K562 (cell line): ENCODE measurements at regions not wholly inside any gene's neighbourhood (a gene's known extent, or its start where the extent isn't known, plus 50 kb on each side); places are given as distances from the start of the nearest gene placed in this dataset.

Experiments
- ATAC-seq: fragments of 200-7000 bp; cut with Tn5 transposase; 3 replicates; pipeline ENCODE4 v1.9.1; 2020; ENCODE audit warnings: moderate library complexity
- BruUV-seq: library from RNA; stranded (reverse); fragments of 400-500 nt; replicated peaks from 2 replicates; lab custom pipeline; 2021; lab: Mats Ljungman, UMichigan
- CTCF ChIA-PET: fragments of 300-600 bp; formaldehyde crosslinking; extraction: SDS; loops from one replicate; lab custom pipeline; 2021; ENCODE audit warnings: low intra/inter-chr PET ratio; lab: Yijun Ruan, JAX
- POLR2A ChIA-PET: fragments of 300-600, 350-650 bp; sonication (Branson Sonifier 250); formaldehyde crosslinking; extraction: SDS; loops from one replicate; lab custom pipeline; 2021; ENCODE audit warnings: antibody characterized with exemption, inconsistent platforms; lab: Yijun Ruan, JAX
- DNase-seq, 4 experiments: peaks; one replicate each; pipeline versions ENCODE4 v3.0.0 to v3.0.0-alpha.2; 2011 to 2018; ENCODE audit warnings: low spot score in 3 of 4, mixed read lengths in 3 of 4; ENCODE audit errors: extremely low read depth in 1 of 4
- FAIRE-seq: peaks from 2 replicates; lab custom pipeline; 2011; peaks lifted over from hg19 to GRCh38; lab: Jason Lieb, UNC
- H2AFZ ChIP-seq: 2 replicates; pipeline ENCODE4 v1.6.0; 2011; ENCODE audit warnings: low read depth, low read length, control low read depth, inconsistent platforms
- H3K27ac ChIP-seq: fragments of 200-600 bp; 3 replicates; pipeline ENCODE4 v1.8.0; 2011; ENCODE audit warnings: low read depth, mild to moderate bottlenecking, control low read depth, inconsistent platforms, low read length, moderate library complexity, mixed read lengths; ENCODE audit errors: extremely low read depth
- H3K27me3 ChIP-seq, 2 experiments: fragments of 300-600 bp in 1 of 2; 2 replicates in 1 of 2; 3 replicates in 1 of 2; pipeline versions ENCODE4 v1.6.0 to v1.8.0; 2011; ENCODE audit warnings: inconsistent platforms in 2 of 2, low read length in 2 of 2, mild to moderate bottlenecking in 1 of 2, mixed read lengths in 1 of 2, moderate library complexity in 1 of 2; ENCODE audit not compliant: control insufficient read depth in 2 of 2, insufficient read depth in 2 of 2
- H3K36me3 ChIP-seq: fragments of 300-600 bp; 3 replicates; pipeline ENCODE4 v1.8.0; 2011; ENCODE audit warnings: mild to moderate bottlenecking, low read length, inconsistent platforms; ENCODE audit not compliant: control insufficient read depth, insufficient read depth
- H3K4me1 ChIP-seq, 2 experiments: fragments of 200-600 bp in 1 of 2; replicated peaks in 1 of 2; 2 replicates in 1 of 2; 3 replicates in 1 of 2; pipeline versions ENCODE4 v1.5.1 to v1.8.0; 2011; ENCODE audit warnings: inconsistent platforms in 2 of 2, low read length in 2 of 2, mild to moderate bottlenecking in 1 of 2, mixed read lengths in 1 of 2, moderate library complexity in 1 of 2; ENCODE audit not compliant: control insufficient read depth in 2 of 2, insufficient read depth in 2 of 2
- H3K4me2 ChIP-seq: 2 replicates; pipeline ENCODE4 v1.6.1; 2011; ENCODE audit warnings: low read length, control low read depth, inconsistent platforms, mixed read lengths; ENCODE audit not compliant: insufficient read depth
- H3K4me3 ChIP-seq: fragments of 200-600 bp; sonication (generic), shearing (Covaris generic); 2 replicates; pipeline ENCODE4 v1.5.1; 2016; ENCODE audit warnings: control low read depth, inconsistent platforms
- H3K79me2 ChIP-seq: fragments of 200-600 bp; 3 replicates; pipeline ENCODE4 v1.8.0; 2011; ENCODE audit warnings: low read length, inconsistent platforms; ENCODE audit not compliant: control insufficient read depth, insufficient read depth
- H3K9ac ChIP-seq, 2 experiments: 2 replicates each; pipeline versions ENCODE4 v1.6.0 to v1.6.1; 2011; ENCODE audit warnings: low read depth in 2 of 2, low read length in 2 of 2, control low read depth in 1 of 2, inconsistent platforms in 1 of 2, mild to moderate bottlenecking in 1 of 2, mixed read lengths in 1 of 2; ENCODE audit not compliant: insufficient read depth in 1 of 2
- H3K9me1 ChIP-seq: one replicate; pipeline ENCODE4 v1.6.0; 2011; ENCODE audit warnings: inconsistent platforms, mild to moderate bottlenecking, low read length, moderate library complexity; ENCODE audit not compliant: control insufficient read depth, insufficient read depth
- H3K9me3 ChIP-seq: replicated peaks from 2 replicates; pipeline ENCODE4 v1.5.1; 2011; ENCODE audit warnings: low read depth, low read length, inconsistent platforms; ENCODE audit not compliant: control insufficient read depth, insufficient read depth
- H4K20me1 ChIP-seq: replicated peaks from 2 replicates; pipeline ENCODE4 v1.6.1; 2011; ENCODE audit warnings: low read length, inconsistent platforms, mixed read lengths; ENCODE audit not compliant: control insufficient read depth, insufficient read depth
- BCOR ChIP-seq: fragments of 450-650 bp; IDR thresholded peaks from 2 replicates; pipeline ENCODE4 v1.6.1; 2016
- C11orf30 ChIP-seq: fragments of 450-650 bp; IDR thresholded peaks from 2 replicates; pipeline ENCODE4 v1.6.1; 2016; ENCODE audit warnings: low read depth, mild to moderate bottlenecking
- CBX2 ChIP-seq: fragments of 200-600 bp; sonication (generic); IDR thresholded peaks from one replicate; pipeline ENCODE4 v1.6.1; 2012; ENCODE audit warnings: mild to moderate bottlenecking, low read length, inconsistent platforms; ENCODE audit not compliant: insufficient read depth, poor library complexity, severe bottlenecking
- KHSRP ChIP-seq: fragments of 450-650 bp; IDR thresholded peaks from 2 replicates; pipeline ENCODE4 v1.6.1; 2017
- KLF16 ChIP-seq: IDR thresholded peaks from 2 replicates; pipeline ENCODE4 v1.6.1; 2016; ENCODE audit warnings: antibody characterized with exemption
- MAFG ChIP-seq: fragments of 450-650 bp; conservative IDR thresholded peaks from 2 replicates; pipeline ENCODE4 v1.6.1; 2016; ENCODE audit warnings: missing genetic modification characterization, missing compliant biosample characterization
- MEF2A ChIP-seq: IDR thresholded peaks from 2 replicates; pipeline ENCODE4 v1.6.1; 2011; ENCODE audit warnings: low read depth, mild to moderate bottlenecking, low read length, moderate library complexity; ENCODE audit not compliant: control insufficient read depth
- MTA3 ChIP-seq: fragments of 450-650 bp; formaldehyde crosslinking; IDR thresholded peaks from 2 replicates; pipeline ENCODE4 v1.6.1; 2017; ENCODE audit warnings: mild to moderate bottlenecking, borderline replicate concordance
- NFYB ChIP-seq: IDR thresholded peaks from 2 replicates; pipeline ENCODE4 v1.6.1; 2011; ENCODE audit warnings: mild to moderate bottlenecking, moderate library complexity; ENCODE audit not compliant: insufficient read length; ENCODE audit errors: extremely low read depth
- PYGO2 ChIP-seq: fragments of 450-650 bp; IDR thresholded peaks from 2 replicates; pipeline ENCODE4 v1.6.1; 2016; ENCODE audit warnings: mild to moderate bottlenecking, missing genetic modification characterization, moderate library complexity, missing compliant biosample characterization
- RBM25 ChIP-seq: fragments of 200-400 bp; formaldehyde crosslinking; IDR thresholded peaks from 2 replicates; pipeline ENCODE4 v1.6.1; 2018; ENCODE audit warnings: low read length, low read depth, moderate library complexity; ENCODE audit not compliant: severe bottlenecking
- RUNX1 ChIP-seq: sonication (generic); IDR thresholded peaks from 2 replicates; pipeline ENCODE4 v1.6.1; 2016; ENCODE audit warnings: antibody characterized with exemption, low read depth
- TRIM28 ChIP-seq: fragments of 450-650 bp; IDR thresholded peaks from 2 replicates; pipeline ENCODE4 v1.6.1; 2017
- ZBED1 ChIP-seq: IDR thresholded peaks from 2 replicates; pipeline ENCODE4 v1.6.1; 2014
- ZEB2 ChIP-seq: fragments of 450-650 bp; IDR thresholded peaks from 2 replicates; pipeline ENCODE4 v1.6.1; 2016
- ZNF12 ChIP-seq: sonication (generic); formaldehyde crosslinking; IDR thresholded peaks from 2 replicates; pipeline ENCODE4 v1.4.0; 2020; ENCODE audit warnings: mild to moderate bottlenecking, missing genetic modification reagents
- ZNF316 ChIP-seq: fragments of 450-650 bp; IDR thresholded peaks from 2 replicates; pipeline ENCODE4 v1.6.1; 2016
- ZNF395 ChIP-seq: fragments of 200-800 bp; sonication (Bioruptor generic); IDR thresholded peaks from 2 replicates; pipeline ENCODE4 v1.6.1; 2017; ENCODE audit warnings: missing genetic modification characterization, missing compliant biosample characterization
- ZNF583 ChIP-seq: fragments of 250-450 bp; sonication (Bioruptor Pico); IDR thresholded peaks from 2 replicates; pipeline ENCODE4 v1.4.0; 2020
- ZNF586 ChIP-seq: fragments of 450-650 bp; formaldehyde crosslinking; conservative IDR thresholded peaks from 2 replicates; pipeline ENCODE4 v1.4.0; 2020; ENCODE audit warnings: mild to moderate bottlenecking, moderate library complexity
- ZNF639 ChIP-seq, 2 experiments: fragments of 200-800 bp in 1 of 2; sonication (Bioruptor generic) in 1 of 2; sonication (generic) in 1 of 2; formaldehyde crosslinking in 1 of 2; IDR thresholded peaks in 1 of 2; conservative IDR thresholded peaks in 1 of 2; 2 replicates each; pipeline versions ENCODE4 v1.5.0 to v1.6.1; 2016 to 2020; ENCODE audit warnings: missing compliant biosample characterization in 1 of 2, missing genetic modification characterization in 1 of 2, missing genetic modification reagents in 1 of 2
- WGBS: fragments of 100-300 bp; shearing (Covaris generic); methylation state at CpG from one replicate; pipeline ENCODE4 v1.1.6; 2016; ENCODE audit warnings: low coverage, mixed read lengths; ENCODE audit not compliant: insufficient coverage; ENCODE audit errors: missing lambda C conversion rate; 5-methylcytosine and 5-hydroxymethylcytosine counted together
- in situ Hi-C: fragments of 300-500 bp; cut with MboI; formaldehyde crosslinking; loops from 4 replicates; pipeline ENCODE4 v1.15.0; 2018; ENCODE audit warnings: inconsistent platforms, mixed read lengths
- intact Hi-C: fragments of 100-400 bp; cut with micrococcal nuclease; formaldehyde crosslinking; loops from 2 replicates; pipeline ENCODE4 v1.14.2; 2022

- FAIRE-seq = no peak
- DNase-seq = no peak
- no peaks in the 10 kb centered on the region for H3K9me3 ChIP-seq
- H4K20me1 ChIP-seq = 0 out of 2 replicates have a peak, but pooled peaks cover 4% of the 10 kb centered on the region
- H3K4me3 ChIP-seq = no peak overlapping the region
- no peaks in the 10 kb centered on the region for H3K79me2 ChIP-seq
- H3K36me3 ChIP-seq = no peaks in the 10 kb centered on the region
- no peak overlapping the region for H3K4me2 ChIP-seq
- no peak overlapping the region for H3K9ac ChIP-seq
- no peaks in the 10 kb centered on the region; a peak in 1 of 5 replicates for H3K27me3 ChIP-seq
- ChIA-PET CTCF (no interaction called here), POLR2A (no interaction called here)
- H3K9me1 ChIP-seq = no peaks in the 10 kb centered on the region
- intact Hi-C loops (no loop called here), in situ Hi-C loops (loop anchor here (25.0 kb wide), 2 partner anchors 1046 to 1246 kb away; partner anchors contain the start of gene MN1)
- TF ChIP-seq ZBED1 (no peak), PYGO2 (no peak), BCOR (0 out of 2 replicates have a peak, but pooled peaks have one; percentile 47), TRIM28 (0 out of 2 replicates have a peak, but pooled peaks have one; percentile 39), ZNF583 (no peak), RBM25 (peak; percentile 35), ZEB2 (no peak), ZNF395 (no peak), ZNF12 (CRISPR knock-in tag) (peak; percentile 88), KHSRP (no peak), ZNF316 (peak; percentile 60), NFYB (peak; percentile 39), MAFG (tag) (0 out of 2 replicates have a peak, but pooled peaks have one; percentile 14), ZNF586 (CRISPR knock-in tag) (no peak), KLF16 (no peak), RUNX1 (no peak), MEF2A (no peak), MTA3 (no peak), C11orf30 (peak; percentile 55; the same call in 1 of the 2 replicates), CBX2 (no peak), ZNF639 (CRISPR knock-in tag; conservative IDR thresholded peaks at IDR 0.05 in 1 of 2, IDR thresholded peaks at IDR 0.05 in 1 of 2) (no peak)
- BruUV-seq = no TSS peak
- H3K27ac ChIP-seq = no peak overlapping the region
- no peak overlapping the region for H2AFZ ChIP-seq
- WGBS = 47% methylated on average over 17 of the region's 19 CpGs
- no peaks in the 10 kb centered on the region; a peak in 2 of 5 replicates for H3K4me1 ChIP-seq
- no peak for ATAC-seq
Observed at GRCh38 chr22:26766510-26767350, 109.3 kb downstream of the MIAT start.
